Neural progenitor cell (in vitro differentiated cells): ENCODE measurements at regions not wholly inside any gene's neighbourhood (a gene's known extent, or its start where the extent isn't known, plus 50 kb on each side); places are given as distances from the start of the nearest gene placed in this dataset.

Experiments
- DNase-seq: peaks from one replicate; pipeline ENCODE4 v3.0.0-alpha.2; 2016; ENCODE audit warnings: low spot score
- H2AFZ ChIP-seq: fragments of 200-600 bp; sonication (generic); replicated peaks from 2 replicates; pipeline ENCODE4 v1.6.1; 2016; ENCODE audit warnings: antibody characterized with exemption
- H3F3A ChIP-seq: fragments of 200-600 bp; sonication (generic); 2 replicates; pipeline ENCODE4 v1.6.1; 2016; ENCODE audit warnings: antibody characterized with exemption, low read depth
- H3K27ac ChIP-seq: fragments of 200-600 bp; sonication (generic); 2 replicates; pipeline ENCODE4 v1.5.1; 2016; ENCODE audit warnings: mild to moderate bottlenecking
- H3K27me3 ChIP-seq: fragments of 200-600 bp; sonication (generic); 2 replicates; pipeline ENCODE4 v1.6.1; 2016; ENCODE audit warnings: mild to moderate bottlenecking, moderate library complexity
- H3K36me3 ChIP-seq: fragments of 200-600 bp; sonication (generic); 2 replicates; pipeline ENCODE4 v1.5.1; 2016
- H3K4me1 ChIP-seq: fragments of 200-600 bp; sonication (generic); 2 replicates; pipeline ENCODE4 v1.6.1; 2016; ENCODE audit warnings: mixed run types
- H3K4me2 ChIP-seq: fragments of 200-600 bp; sonication (generic); 2 replicates; pipeline ENCODE4 v1.6.1; 2016
- H3K4me3 ChIP-seq: fragments of 200-600 bp; sonication (generic); 2 replicates; pipeline ENCODE4 v1.5.1; 2016
- H3K79me2 ChIP-seq: fragments of 200-600 bp; sonication (generic); 2 replicates; pipeline ENCODE4 v1.6.1; 2016; ENCODE audit warnings: low read depth
- H3K9ac ChIP-seq: fragments of 200-600 bp; sonication (generic); 2 replicates; pipeline ENCODE4 v1.6.1; 2016
- H3K9me3 ChIP-seq: fragments of 200-600 bp; sonication (generic); 2 replicates; pipeline ENCODE4 v1.5.1; 2016; ENCODE audit warnings: low read depth
- H4K20me1 ChIP-seq: fragments of 200-600 bp; sonication (generic); 2 replicates; pipeline ENCODE4 v1.6.1; 2016; ENCODE audit warnings: low read depth
- H3K27ac Mint-ChIP-seq: 3 replicates; pipeline ENCODE4 v1.8.0; 2021; ENCODE audit warnings: mixed read lengths
- H3K27me3 Mint-ChIP-seq: 2 replicates; pipeline ENCODE4 v1.8.0; 2022; ENCODE audit warnings: low read depth, mild to moderate bottlenecking, inconsistent platforms, moderate library complexity, mixed read lengths; ENCODE audit not compliant: insufficient read depth
- H3K36me3 Mint-ChIP-seq: 3 replicates; pipeline ENCODE4 v1.8.0; 2021; ENCODE audit warnings: mixed read lengths
- H3K4me1 Mint-ChIP-seq: 3 replicates; pipeline ENCODE4 v1.8.0; 2021; ENCODE audit warnings: mixed read lengths
- H3K4me3 Mint-ChIP-seq: 3 replicates; pipeline ENCODE4 v1.8.0; 2021; ENCODE audit warnings: mild to moderate bottlenecking, moderate library complexity, mixed read lengths
- H3K9me3 Mint-ChIP-seq: 3 replicates; pipeline ENCODE4 v1.8.0; 2020; ENCODE audit warnings: mixed read lengths
- EZH2 ChIP-seq: fragments of 200-600 bp; sonication (generic); IDR thresholded peaks from 2 replicates; pipeline ENCODE4 v1.6.1; 2017; ENCODE audit warnings: antibody characterized with exemption, mild to moderate bottlenecking, moderate library complexity
- EZH2phosphoT487 ChIP-seq: fragments of 200-600 bp; sonication (generic); IDR thresholded peaks from 2 replicates; pipeline ENCODE4 v1.6.1; 2017; ENCODE audit warnings: antibody characterized with exemption
- TF ChIP-seq, protein P1 (sequence below): fragments of 200-600 bp; sonication (generic); IDR thresholded peaks from 2 replicates; pipeline ENCODE4 v1.5.1; 2017; ENCODE audit warnings: antibody characterized with exemption, mild to moderate bottlenecking

DNA sequence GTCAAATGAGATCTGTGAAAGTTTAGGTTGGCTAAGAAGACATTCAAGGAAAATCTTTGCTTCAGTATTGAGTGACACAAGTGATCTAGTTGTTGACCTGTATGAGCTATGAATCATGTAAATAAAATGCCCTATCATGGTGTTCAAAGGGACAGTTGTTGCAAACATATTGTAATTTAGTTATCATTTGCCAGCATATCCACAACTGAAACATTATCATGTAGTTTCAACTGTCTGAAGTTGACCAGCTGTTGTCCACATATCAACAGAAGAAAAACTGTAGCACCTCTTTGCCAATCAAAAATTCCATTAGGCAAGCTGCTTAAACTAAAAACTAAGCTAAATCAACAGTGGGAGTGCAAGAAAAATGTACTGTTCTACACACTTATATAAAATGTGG lies 527.1 kb upstream of the NRXN1 start:
- no peak overlapping the region for H3K27ac Mint-ChIP-seq
- DNase-seq, result no peak
- H3K4me2 ChIP-seq, result no peak overlapping the region
- no peaks in the 10 kb centered on the region for H3K36me3 ChIP-seq
- H3K79me2 ChIP-seq, result no peaks in the 10 kb centered on the region
- no peak overlapping the region for H2AFZ ChIP-seq
- no peaks in the 10 kb centered on the region for H3K9me3 Mint-ChIP-seq
- TF ChIP-seq EZH2phosphoT487, result no peak
- TF ChIP-seq, protein P1, sequence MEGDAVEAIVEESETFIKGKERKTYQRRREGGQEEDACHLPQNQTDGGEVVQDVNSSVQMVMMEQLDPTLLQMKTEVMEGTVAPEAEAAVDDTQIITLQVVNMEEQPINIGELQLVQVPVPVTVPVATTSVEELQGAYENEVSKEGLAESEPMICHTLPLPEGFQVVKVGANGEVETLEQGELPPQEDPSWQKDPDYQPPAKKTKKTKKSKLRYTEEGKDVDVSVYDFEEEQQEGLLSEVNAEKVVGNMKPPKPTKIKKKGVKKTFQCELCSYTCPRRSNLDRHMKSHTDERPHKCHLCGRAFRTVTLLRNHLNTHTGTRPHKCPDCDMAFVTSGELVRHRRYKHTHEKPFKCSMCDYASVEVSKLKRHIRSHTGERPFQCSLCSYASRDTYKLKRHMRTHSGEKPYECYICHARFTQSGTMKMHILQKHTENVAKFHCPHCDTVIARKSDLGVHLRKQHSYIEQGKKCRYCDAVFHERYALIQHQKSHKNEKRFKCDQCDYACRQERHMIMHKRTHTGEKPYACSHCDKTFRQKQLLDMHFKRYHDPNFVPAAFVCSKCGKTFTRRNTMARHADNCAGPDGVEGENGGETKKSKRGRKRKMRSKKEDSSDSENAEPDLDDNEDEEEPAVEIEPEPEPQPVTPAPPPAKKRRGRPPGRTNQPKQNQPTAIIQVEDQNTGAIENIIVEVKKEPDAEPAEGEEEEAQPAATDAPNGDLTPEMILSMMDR, result no peak
- no peak for TF ChIP-seq EZH2
- no peaks in the 10 kb centered on the region for H4K20me1 ChIP-seq
- no peak overlapping the region for H3K4me3 ChIP-seq
- no peaks in the 10 kb centered on the region for H3K27me3 Mint-ChIP-seq
- H3K4me1 ChIP-seq, result no peaks in the 10 kb centered on the region
- no peak overlapping the region for H3K9ac ChIP-seq
- H3K27ac ChIP-seq, result no peak overlapping the region
- no peak overlapping the region for H3K4me3 Mint-ChIP-seq
- H3F3A ChIP-seq, result no peaks in the 10 kb centered on the region
- no peaks in the 10 kb centered on the region for H3K27me3 ChIP-seq
- no peaks in the 10 kb centered on the region for H3K4me1 Mint-ChIP-seq
- no peaks in the 10 kb centered on the region for H3K9me3 ChIP-seq
- H3K36me3 Mint-ChIP-seq, result no peaks in the 10 kb centered on the region

DNA sequence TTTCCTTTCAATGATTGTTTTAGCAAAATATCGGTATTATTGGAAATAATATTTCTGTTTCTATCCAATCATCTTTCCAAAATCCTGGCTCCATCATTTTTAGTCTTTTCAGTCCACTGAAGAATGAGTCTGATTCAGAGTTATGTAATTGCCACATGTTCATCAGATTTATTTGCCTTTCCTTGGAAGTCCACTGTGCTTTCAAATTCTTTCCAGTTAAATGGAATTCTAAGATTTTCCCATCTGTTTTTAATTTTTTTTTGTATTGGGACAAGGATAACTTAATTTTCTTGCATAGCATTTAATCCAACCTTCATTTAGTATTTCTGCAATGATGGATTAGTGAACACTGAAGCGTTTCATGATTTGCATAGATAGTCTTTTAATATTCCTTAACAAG lies 521.5 kb upstream of the NRXN1 start:
- H3K4me3 ChIP-seq, result no peak overlapping the region
- no peaks in the 10 kb centered on the region for H3K27me3 ChIP-seq
- H3K9me3 ChIP-seq, result no peaks in the 10 kb centered on the region
- H3K9me3 Mint-ChIP-seq, result no peaks in the 10 kb centered on the region
- H2AFZ ChIP-seq, result no peak overlapping the region
- no peaks in the 10 kb centered on the region for H3K79me2 ChIP-seq
- H3K36me3 ChIP-seq, result no peaks in the 10 kb centered on the region
- H3K36me3 Mint-ChIP-seq, result no peaks in the 10 kb centered on the region
- H3K4me1 ChIP-seq, result no peaks in the 10 kb centered on the region
- H3K4me3 Mint-ChIP-seq, result no peak overlapping the region
- no peaks in the 10 kb centered on the region for H3K27me3 Mint-ChIP-seq
- H3K27ac ChIP-seq, result no peak overlapping the region
- DNase-seq, result no peak
- no peaks in the 10 kb centered on the region for H4K20me1 ChIP-seq
- no peak overlapping the region for H3K9ac ChIP-seq
- no peaks in the 10 kb centered on the region for H3F3A ChIP-seq
- H3K4me2 ChIP-seq, result no peak overlapping the region
- TF ChIP-seq EZH2 (no peak), EZH2phosphoT487 (no peak)
- TF ChIP-seq, protein P1, result no peak
- no peaks in the 10 kb centered on the region for H3K4me1 Mint-ChIP-seq
- H3K27ac Mint-ChIP-seq, result no peak overlapping the region

DNA sequence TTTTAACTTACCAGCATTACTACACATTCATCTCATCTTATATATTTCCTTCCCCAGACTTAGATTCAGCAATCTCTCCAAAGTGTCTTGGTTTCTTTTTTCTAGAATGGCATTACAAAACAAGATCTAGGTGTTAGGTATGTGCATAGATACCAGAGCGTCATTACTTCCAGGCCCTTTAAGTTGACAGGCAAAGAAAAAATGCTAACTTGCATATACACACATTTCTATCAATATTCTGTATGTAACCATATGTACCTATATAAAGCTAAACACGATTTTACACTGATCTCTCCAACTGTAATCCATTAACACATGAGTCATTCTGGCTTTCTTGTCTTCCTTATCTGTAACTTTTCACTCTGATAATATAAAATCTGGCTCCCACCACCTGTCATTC lies 503.8 kb upstream of the NRXN1 start:
- H3K4me3 Mint-ChIP-seq, result no peak overlapping the region
- Histone ChIP-seq H3K4me3 (no peak overlapping the region), H2AFZ (no peak overlapping the region), H3K9ac (no peak overlapping the region), H3K9me3 (no peaks in the 10 kb centered on the region), H3F3A (no peaks in the 10 kb centered on the region), H3K27ac (no peak overlapping the region), H4K20me1 (no peaks in the 10 kb centered on the region), H3K36me3 (no peaks in the 10 kb centered on the region), H3K79me2 (no peaks in the 10 kb centered on the region), H3K4me1 (no peaks in the 10 kb centered on the region), H3K4me2 (no peak overlapping the region), H3K27me3 (no peaks in the 10 kb centered on the region)
- no peaks in the 10 kb centered on the region for H3K27me3 Mint-ChIP-seq
- no peaks in the 10 kb centered on the region for H3K36me3 Mint-ChIP-seq
- DNase-seq, result no peak
- H3K4me1 Mint-ChIP-seq, result no peaks in the 10 kb centered on the region
- H3K27ac Mint-ChIP-seq, result no peak overlapping the region
- TF ChIP-seq, protein P1, result no peak
- no peak for TF ChIP-seq EZH2phosphoT487
- TF ChIP-seq EZH2, result no peak
- H3K9me3 Mint-ChIP-seq, result peaks cover under 1% of the 10 kb centered on the region

DNA sequence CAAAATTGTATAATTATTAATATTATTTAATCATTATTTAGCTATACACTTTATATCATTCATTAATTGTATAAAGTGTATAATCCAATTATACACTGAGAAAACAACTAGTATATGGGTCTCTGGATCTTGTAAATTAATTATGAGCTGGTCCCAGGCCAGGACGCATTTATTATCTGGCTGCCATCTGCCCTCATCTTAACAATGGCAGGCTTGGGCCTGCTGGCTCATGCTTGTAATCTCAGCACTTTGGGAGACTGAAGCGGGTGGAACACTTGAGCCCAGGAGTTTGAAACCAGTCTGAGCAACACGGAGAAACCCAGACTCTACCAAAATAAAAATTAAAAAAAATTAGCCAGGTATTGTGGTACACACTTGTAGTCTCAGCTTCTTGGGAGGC lies 502.2 kb upstream of the NRXN1 start:
- Mint-ChIP-seq H3K36me3 (no peaks in the 10 kb centered on the region), H3K4me3 (no peak overlapping the region), H3K27me3 (no peaks in the 10 kb centered on the region), H3K9me3 (peaks cover 3% of the 10 kb centered on the region), H3K4me1 (no peaks in the 10 kb centered on the region), H3K27ac (no peak overlapping the region)
- Histone ChIP-seq H3K9ac (no peak overlapping the region), H3F3A (no peaks in the 10 kb centered on the region), H3K79me2 (no peaks in the 10 kb centered on the region), H3K4me3 (no peak overlapping the region), H3K27me3 (no peaks in the 10 kb centered on the region), H3K27ac (no peak overlapping the region), H3K36me3 (no peaks in the 10 kb centered on the region), H2AFZ (no peak overlapping the region), H3K4me2 (no peak overlapping the region), H4K20me1 (no peaks in the 10 kb centered on the region), H3K4me1 (no peaks in the 10 kb centered on the region), H3K9me3 (no peaks in the 10 kb centered on the region)
- TF ChIP-seq EZH2phosphoT487, result no peak
- TF ChIP-seq, protein P1, result no peak
- TF ChIP-seq EZH2, result no peak
- DNase-seq, result no peak
